ENCODE measurements at regions not wholly inside any gene's neighbourhood (a gene's known extent, or its start where the extent isn't known, plus 50 kb on each side); places are given as distances from the start of the nearest gene placed in this dataset.

GRCh38 chr5:171574376-171574775, 154.9 kb downstream of the FGF18 start:
- Histone ChIP-seq H3K4me1 (no peaks in the 10 kb centered on the region), H3K36me3 (no peaks in the 10 kb centered on the region), H3K4me3 (no peak overlapping the region), H3K27ac (no peak overlapping the region), H3K27me3 (no peaks in the 10 kb centered on the region), H3K9me3 (no peaks in the 10 kb centered on the region)
- intact Hi-C loops (cut with DNase I): no loop called here
- DNase-seq (no peak), ATAC-seq (no peak)
- TF ChIP-seq POLR2A (IDR thresholded peaks at IDR 0.05): no peak
- TF ChIP-seq, protein P1, sequence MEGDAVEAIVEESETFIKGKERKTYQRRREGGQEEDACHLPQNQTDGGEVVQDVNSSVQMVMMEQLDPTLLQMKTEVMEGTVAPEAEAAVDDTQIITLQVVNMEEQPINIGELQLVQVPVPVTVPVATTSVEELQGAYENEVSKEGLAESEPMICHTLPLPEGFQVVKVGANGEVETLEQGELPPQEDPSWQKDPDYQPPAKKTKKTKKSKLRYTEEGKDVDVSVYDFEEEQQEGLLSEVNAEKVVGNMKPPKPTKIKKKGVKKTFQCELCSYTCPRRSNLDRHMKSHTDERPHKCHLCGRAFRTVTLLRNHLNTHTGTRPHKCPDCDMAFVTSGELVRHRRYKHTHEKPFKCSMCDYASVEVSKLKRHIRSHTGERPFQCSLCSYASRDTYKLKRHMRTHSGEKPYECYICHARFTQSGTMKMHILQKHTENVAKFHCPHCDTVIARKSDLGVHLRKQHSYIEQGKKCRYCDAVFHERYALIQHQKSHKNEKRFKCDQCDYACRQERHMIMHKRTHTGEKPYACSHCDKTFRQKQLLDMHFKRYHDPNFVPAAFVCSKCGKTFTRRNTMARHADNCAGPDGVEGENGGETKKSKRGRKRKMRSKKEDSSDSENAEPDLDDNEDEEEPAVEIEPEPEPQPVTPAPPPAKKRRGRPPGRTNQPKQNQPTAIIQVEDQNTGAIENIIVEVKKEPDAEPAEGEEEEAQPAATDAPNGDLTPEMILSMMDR (IDR thresholded peaks at IDR 0.05): no peak
- WGBS (ENCODE audit: insufficient coverage, low coverage, low lambda C conversion rate, missing lambda C conversion rate): 72% methylated on average over 2 of the region's 4 CpGs

GRCh38 chr5:171575386-171575785, 155.9 kb downstream of the FGF18 start:
- Histone ChIP-seq H3K9me3 (no peaks in the 10 kb centered on the region), H3K4me1 (no peaks in the 10 kb centered on the region), H3K27me3 (no peaks in the 10 kb centered on the region), H3K27ac (no peak overlapping the region), H3K36me3 (no peaks in the 10 kb centered on the region), H3K4me3 (no peak overlapping the region)
- WGBS (ENCODE audit: insufficient coverage, low coverage, low lambda C conversion rate, missing lambda C conversion rate): 51% methylated on average over 3 of the region's 3 CpGs
- ATAC-seq: no peak
- TF ChIP-seq, protein P1 (IDR thresholded peaks at IDR 0.05): no peak
- no peak for TF ChIP-seq POLR2A (IDR thresholded peaks at IDR 0.05)
- intact Hi-C loops (cut with DNase I): no loop called here
- DNase-seq: no peak

GRCh38 chr5:171575808-171576207, 156.4 kb downstream of the FGF18 start:
- Histone ChIP-seq H3K27ac (no peak overlapping the region), H3K36me3 (no peaks in the 10 kb centered on the region), H3K27me3 (no peaks in the 10 kb centered on the region), H3K4me1 (no peaks in the 10 kb centered on the region), H3K4me3 (no peak overlapping the region), H3K9me3 (no peaks in the 10 kb centered on the region)
- ATAC-seq: no peak
- TF ChIP-seq, protein P1 (IDR thresholded peaks at IDR 0.05): no peak
- TF ChIP-seq POLR2A (IDR thresholded peaks at IDR 0.05): no peak
- intact Hi-C loops (cut with DNase I): no loop called here
- DNase-seq: no peak
- 83% methylated on average over 3 of the region's 3 CpGs for WGBS (ENCODE audit: insufficient coverage, low coverage, low lambda C conversion rate, missing lambda C conversion rate)

GRCh38 chr5:171577042-171577758, 157.8 kb downstream of the FGF18 start:
- 71% methylated on average over 9 of the region's 13 CpGs for WGBS (ENCODE audit: insufficient coverage, low coverage, low lambda C conversion rate, missing lambda C conversion rate)
- intact Hi-C loops (cut with DNase I): no loop called here

More at GRCh38 chr5:171577042-171577758, 157.8 kb downstream of the FGF18 start:
- H3K4me1 ChIP-seq: no peaks in the 10 kb centered on the region
- H3K4me3 ChIP-seq: no peak overlapping the region
- H3K36me3 ChIP-seq: no peaks in the 10 kb centered on the region
- H3K27ac ChIP-seq: no peak overlapping the region
- H3K9me3 ChIP-seq: no peaks in the 10 kb centered on the region
- H3K27me3 ChIP-seq: no peaks in the 10 kb centered on the region
- ATAC-seq (no peak), DNase-seq (no peak)
- TF ChIP-seq, protein P1 (IDR thresholded peaks at IDR 0.05): no peak
- no peak for TF ChIP-seq POLR2A (IDR thresholded peaks at IDR 0.05)

Data from right lobe of liver (tissue), 6 donors.